ENCODE measurements at regions not wholly inside any gene's neighbourhood (a gene's known extent, or its start where the extent isn't known, plus 50 kb on each side); places are given as distances from the start of the nearest gene placed in this dataset.

DNA sequence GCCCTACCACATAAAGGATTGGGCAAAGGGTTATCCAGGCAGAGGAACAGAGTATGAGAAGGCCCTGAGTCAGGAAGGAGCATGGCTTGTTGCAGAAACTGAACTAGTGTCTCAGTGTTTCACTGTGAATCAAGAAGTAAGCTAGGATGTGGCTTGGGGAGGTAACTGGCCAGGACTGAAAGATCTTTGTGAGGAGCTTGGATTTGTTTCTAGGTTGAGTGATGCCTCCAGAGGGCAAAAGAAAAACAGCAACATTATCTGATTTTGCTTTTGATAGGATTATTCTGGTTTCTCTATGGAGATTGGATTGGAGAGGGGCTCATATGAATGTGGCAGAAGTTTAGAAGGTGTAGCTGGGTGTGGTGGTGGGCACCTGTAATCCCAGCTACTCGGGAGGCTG is 137.9 kb upstream of the HDAC9 start:
- TF ChIP-seq FOXP2 (optimal IDR thresholded peaks at IDR 0.05; ENCODE audit: borderline replicate concordance, extremely low read depth, extremely low read length, insufficient read depth) (no peak), POLR2AphosphoS5 (IDR thresholded peaks at IDR 0.05; ENCODE audit: low read depth, low read length) (no peak), SIN3A (IDR thresholded peaks at IDR 0.05; ENCODE audit: borderline replicate concordance, insufficient read depth, low read length) (no peak), TAF1 (IDR thresholded peaks at IDR 0.05; ENCODE audit: borderline replicate concordance, insufficient read depth, low read length) (no peak)
- TF ChIP-seq, protein P1, sequence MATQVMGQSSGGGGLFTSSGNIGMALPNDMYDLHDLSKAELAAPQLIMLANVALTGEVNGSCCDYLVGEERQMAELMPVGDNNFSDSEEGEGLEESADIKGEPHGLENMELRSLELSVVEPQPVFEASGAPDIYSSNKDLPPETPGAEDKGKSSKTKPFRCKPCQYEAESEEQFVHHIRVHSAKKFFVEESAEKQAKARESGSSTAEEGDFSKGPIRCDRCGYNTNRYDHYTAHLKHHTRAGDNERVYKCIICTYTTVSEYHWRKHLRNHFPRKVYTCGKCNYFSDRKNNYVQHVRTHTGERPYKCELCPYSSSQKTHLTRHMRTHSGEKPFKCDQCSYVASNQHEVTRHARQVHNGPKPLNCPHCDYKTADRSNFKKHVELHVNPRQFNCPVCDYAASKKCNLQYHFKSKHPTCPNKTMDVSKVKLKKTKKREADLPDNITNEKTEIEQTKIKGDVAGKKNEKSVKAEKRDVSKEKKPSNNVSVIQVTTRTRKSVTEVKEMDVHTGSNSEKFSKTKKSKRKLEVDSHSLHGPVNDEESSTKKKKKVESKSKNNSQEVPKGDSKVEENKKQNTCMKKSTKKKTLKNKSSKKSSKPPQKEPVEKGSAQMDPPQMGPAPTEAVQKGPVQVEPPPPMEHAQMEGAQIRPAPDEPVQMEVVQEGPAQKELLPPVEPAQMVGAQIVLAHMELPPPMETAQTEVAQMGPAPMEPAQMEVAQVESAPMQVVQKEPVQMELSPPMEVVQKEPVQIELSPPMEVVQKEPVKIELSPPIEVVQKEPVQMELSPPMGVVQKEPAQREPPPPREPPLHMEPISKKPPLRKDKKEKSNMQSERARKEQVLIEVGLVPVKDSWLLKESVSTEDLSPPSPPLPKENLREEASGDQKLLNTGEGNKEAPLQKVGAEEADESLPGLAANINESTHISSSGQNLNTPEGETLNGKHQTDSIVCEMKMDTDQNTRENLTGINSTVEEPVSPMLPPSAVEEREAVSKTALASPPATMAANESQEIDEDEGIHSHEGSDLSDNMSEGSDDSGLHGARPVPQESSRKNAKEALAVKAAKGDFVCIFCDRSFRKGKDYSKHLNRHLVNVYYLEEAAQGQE (IDR thresholded peaks at IDR 0.05; ENCODE audit: insufficient read depth in 1 of 2, low read depth in 2 of 2, low read length in 2 of 2) = no peak

DNA sequence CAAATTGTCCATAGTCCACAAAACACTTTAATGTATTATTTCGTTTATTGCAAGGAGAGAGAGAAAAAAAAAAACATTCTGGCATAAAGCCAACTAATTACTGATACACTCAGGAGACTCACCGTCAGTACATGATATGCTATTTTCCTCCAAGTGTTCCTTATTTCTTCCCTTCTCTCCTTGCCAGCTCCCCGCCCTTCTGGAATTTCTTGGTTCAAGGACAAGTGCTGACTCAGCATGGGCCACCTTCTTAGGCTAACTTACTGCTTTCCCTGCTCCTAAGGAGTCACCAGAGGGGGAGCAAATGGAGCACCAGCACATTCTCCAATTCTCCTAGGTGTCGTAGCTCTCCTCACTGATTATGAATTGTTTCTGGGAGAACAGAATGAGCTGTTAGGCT is 133.8 kb upstream of the HDAC9 start:
- TF ChIP-seq TAF1 (IDR thresholded peaks at IDR 0.05; ENCODE audit: borderline replicate concordance, insufficient read depth, low read length) (no peak), POLR2AphosphoS5 (IDR thresholded peaks at IDR 0.05; ENCODE audit: low read depth, low read length) (no peak), SIN3A (IDR thresholded peaks at IDR 0.05; ENCODE audit: borderline replicate concordance, insufficient read depth, low read length) (no peak), FOXP2 (optimal IDR thresholded peaks at IDR 0.05; ENCODE audit: borderline replicate concordance, extremely low read depth, extremely low read length, insufficient read depth) (no peak)
- TF ChIP-seq, protein P1 (IDR thresholded peaks at IDR 0.05; ENCODE audit: insufficient read depth in 1 of 2, low read depth in 2 of 2, low read length in 2 of 2) = no peak

DNA sequence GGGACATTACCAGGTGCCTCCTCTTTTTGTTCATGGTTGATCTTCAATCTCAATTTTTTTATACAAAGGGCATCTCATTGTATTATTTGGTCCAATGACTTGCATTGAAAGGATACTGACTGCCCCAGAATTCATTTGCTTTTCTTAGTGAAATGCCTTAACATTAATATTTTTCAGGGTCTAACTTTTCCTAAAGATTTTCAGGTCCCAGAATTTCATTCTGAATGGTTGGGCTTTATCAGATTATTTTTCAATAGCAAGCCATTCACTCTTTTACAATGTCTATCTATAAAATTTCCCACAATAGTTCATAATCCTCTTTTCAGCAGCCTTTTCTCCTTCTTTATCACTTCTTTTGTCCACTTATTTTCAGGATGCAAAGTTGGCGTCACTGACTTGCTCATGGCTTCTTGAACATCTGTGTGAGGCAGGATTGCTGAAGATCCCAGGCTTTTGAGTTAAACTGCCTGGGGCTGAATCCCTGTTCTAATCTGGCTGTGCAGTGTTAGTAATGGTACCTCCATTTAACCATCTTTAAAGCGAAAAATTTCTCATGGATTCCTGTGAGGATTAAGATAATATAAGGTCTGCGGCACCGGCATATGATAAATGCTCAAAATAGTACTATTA is 131.7 kb upstream of the HDAC9 start:
- TF ChIP-seq FOXP2 (optimal IDR thresholded peaks at IDR 0.05; ENCODE audit: borderline replicate concordance, extremely low read depth, extremely low read length, insufficient read depth) = no peak
- TF ChIP-seq POLR2AphosphoS5 (IDR thresholded peaks at IDR 0.05; ENCODE audit: low read depth, low read length) = no peak
- TF ChIP-seq TAF1 (IDR thresholded peaks at IDR 0.05; ENCODE audit: borderline replicate concordance, insufficient read depth, low read length) = no peak
- no peak for TF ChIP-seq SIN3A (IDR thresholded peaks at IDR 0.05; ENCODE audit: borderline replicate concordance, insufficient read depth, low read length)
- TF ChIP-seq, protein P1 (IDR thresholded peaks at IDR 0.05; ENCODE audit: insufficient read depth in 1 of 2, low read depth in 2 of 2, low read length in 2 of 2) = no peak

DNA sequence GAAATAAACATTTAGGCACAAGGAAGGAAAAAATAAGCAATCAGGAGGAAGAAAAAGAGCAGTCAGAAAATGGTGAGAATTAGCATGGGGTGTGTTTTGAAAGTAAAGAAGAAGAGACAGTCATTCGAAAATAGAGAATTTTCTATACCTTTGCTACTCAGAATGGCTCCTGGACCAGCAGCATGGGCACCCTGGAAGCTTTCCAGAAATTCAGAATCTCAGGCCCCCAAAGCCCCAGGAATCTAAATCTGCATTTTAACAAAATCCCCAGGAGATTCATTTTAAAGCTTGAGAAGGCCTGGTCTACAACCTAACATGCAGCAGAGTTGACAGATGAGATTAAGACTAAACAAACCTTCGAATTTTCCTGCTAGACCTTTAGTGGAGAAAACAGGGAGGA is 131.2 kb upstream of the HDAC9 start:
- no peak for TF ChIP-seq TAF1 (IDR thresholded peaks at IDR 0.05; ENCODE audit: borderline replicate concordance, insufficient read depth, low read length)
- no peak for TF ChIP-seq FOXP2 (optimal IDR thresholded peaks at IDR 0.05; ENCODE audit: borderline replicate concordance, extremely low read depth, extremely low read length, insufficient read depth)
- no peak for TF ChIP-seq SIN3A (IDR thresholded peaks at IDR 0.05; ENCODE audit: borderline replicate concordance, insufficient read depth, low read length)
- TF ChIP-seq, protein P1 (IDR thresholded peaks at IDR 0.05; ENCODE audit: insufficient read depth in 1 of 2, low read depth in 2 of 2, low read length in 2 of 2) = no peak
- TF ChIP-seq POLR2AphosphoS5 (IDR thresholded peaks at IDR 0.05; ENCODE audit: low read depth, low read length) = no peak

All from PFSK-1 (cell line).